ENCODE measurements at regions not wholly inside any gene's neighbourhood (a gene's known extent, or its start where the extent isn't known, plus 50 kb on each side); places are given as distances from the start of the nearest gene placed in this dataset.
"Not testable (repeated sequence)": the region's sequence is repeated elsewhere in the genome, so short reads cannot be mapped to it uniquely, and the experiment has no call there.

- H3K9me1 ChIP-seq (ENCODE audit: control insufficient read depth, insufficient read depth, low read length); H3K4me3 ChIP-seq; H4K20me1 ChIP-seq (replicated peaks; ENCODE audit: control insufficient read depth, insufficient read depth, low read length); DNase-seq (ENCODE audit: extremely low read depth in 1 of 4, low spot score in 3 of 4); H3K4me2 ChIP-seq (ENCODE audit: insufficient read depth, low read length); BruUV-seq (replicated peaks); H3K36me3 ChIP-seq (ENCODE audit: control insufficient read depth, insufficient read depth, low read length); intact Hi-C loops (cut with micrococcal nuclease); H3K79me2 ChIP-seq (ENCODE audit: control insufficient read depth, insufficient read depth, low read length); H3K9me3 ChIP-seq (replicated peaks; ENCODE audit: control insufficient read depth, insufficient read depth, low read depth, low read length); POLR2A ChIA-PET; H2AFZ ChIP-seq (ENCODE audit: low read depth, low read length); CTCF ChIA-PET (ENCODE audit: low intra/inter-chr PET ratio); ATAC-seq; H3K9ac ChIP-seq (ENCODE audit: insufficient read depth in 1 of 2, low read depth in 2 of 2, low read length in 2 of 2); H3K4me1 ChIP-seq (replicated peaks in 1 of 2; ENCODE audit: control insufficient read depth in 2 of 2, insufficient read depth in 2 of 2, low read length in 2 of 2); in situ Hi-C loops (cut with MboI); FAIRE-seq; H3K27me3 ChIP-seq (ENCODE audit: control insufficient read depth in 2 of 2, insufficient read depth in 2 of 2, low read length in 2 of 2); H3K27ac ChIP-seq (ENCODE audit: extremely low read depth, low read depth, low read length): not testable (repeated sequence)
- WGBS (ENCODE audit: insufficient coverage, low coverage, missing lambda C conversion rate): 1% methylated on average over 9 of the region's 9 CpGs
These were observed 2583.2 kb upstream of the TPTE start for GRCh38 chr21:7938223-7938622.

- H3K9me3 ChIP-seq (replicated peaks; ENCODE audit: control insufficient read depth, insufficient read depth, low read depth, low read length); H3K36me3 ChIP-seq (ENCODE audit: control insufficient read depth, insufficient read depth, low read length); ATAC-seq; H3K27me3 ChIP-seq (ENCODE audit: control insufficient read depth in 2 of 2, insufficient read depth in 2 of 2, low read length in 2 of 2); H4K20me1 ChIP-seq (replicated peaks; ENCODE audit: control insufficient read depth, insufficient read depth, low read length); H2AFZ ChIP-seq (ENCODE audit: low read depth, low read length); H3K9ac ChIP-seq (ENCODE audit: insufficient read depth in 1 of 2, low read depth in 2 of 2, low read length in 2 of 2); in situ Hi-C loops (cut with MboI); BruUV-seq (replicated peaks); H3K4me1 ChIP-seq (replicated peaks in 1 of 2; ENCODE audit: control insufficient read depth in 2 of 2, insufficient read depth in 2 of 2, low read length in 2 of 2); POLR2A ChIA-PET; H3K9me1 ChIP-seq (ENCODE audit: control insufficient read depth, insufficient read depth, low read length); FAIRE-seq; CTCF ChIA-PET (ENCODE audit: low intra/inter-chr PET ratio); H3K79me2 ChIP-seq (ENCODE audit: control insufficient read depth, insufficient read depth, low read length); H3K4me3 ChIP-seq; intact Hi-C loops (cut with micrococcal nuclease); H3K4me2 ChIP-seq (ENCODE audit: insufficient read depth, low read length); DNase-seq (ENCODE audit: extremely low read depth in 1 of 4, low spot score in 3 of 4); H3K27ac ChIP-seq (ENCODE audit: extremely low read depth, low read depth, low read length): not testable (repeated sequence)
- WGBS (ENCODE audit: insufficient coverage, low coverage, missing lambda C conversion rate): under 1% methylated on average over 12 of the region's 12 CpGs
These were observed 2580.0 kb upstream of the TPTE start for GRCh38 chr21:7941432-7941831.

GRCh38 chr21:7942219-7942618, 2579.2 kb upstream of the TPTE start:
- H3K4me3 ChIP-seq; H3K79me2 ChIP-seq (ENCODE audit: control insufficient read depth, insufficient read depth, low read length); H3K9ac ChIP-seq (ENCODE audit: insufficient read depth in 1 of 2, low read depth in 2 of 2, low read length in 2 of 2); in situ Hi-C loops (cut with MboI); H3K27ac ChIP-seq (ENCODE audit: extremely low read depth, low read depth, low read length); FAIRE-seq; ATAC-seq; H3K9me3 ChIP-seq (replicated peaks; ENCODE audit: control insufficient read depth, insufficient read depth, low read depth, low read length); H3K36me3 ChIP-seq (ENCODE audit: control insufficient read depth, insufficient read depth, low read length); H4K20me1 ChIP-seq (replicated peaks; ENCODE audit: control insufficient read depth, insufficient read depth, low read length); H2AFZ ChIP-seq (ENCODE audit: low read depth, low read length); POLR2A ChIA-PET; H3K27me3 ChIP-seq (ENCODE audit: control insufficient read depth in 2 of 2, insufficient read depth in 2 of 2, low read length in 2 of 2); H3K4me2 ChIP-seq (ENCODE audit: insufficient read depth, low read length); H3K9me1 ChIP-seq (ENCODE audit: control insufficient read depth, insufficient read depth, low read length); H3K4me1 ChIP-seq (replicated peaks in 1 of 2; ENCODE audit: control insufficient read depth in 2 of 2, insufficient read depth in 2 of 2, low read length in 2 of 2); BruUV-seq (replicated peaks); intact Hi-C loops (cut with micrococcal nuclease); DNase-seq (ENCODE audit: extremely low read depth in 1 of 4, low spot score in 3 of 4); CTCF ChIA-PET (ENCODE audit: low intra/inter-chr PET ratio): not testable (repeated sequence)
- WGBS (ENCODE audit: insufficient coverage, low coverage, missing lambda C conversion rate): 2% methylated on average over 15 of the region's 15 CpGs

GRCh38 chr21:7943534-7943933, 2577.8 kb upstream of the TPTE start:
- H3K27ac ChIP-seq (ENCODE audit: extremely low read depth, low read depth, low read length); H3K9ac ChIP-seq (ENCODE audit: insufficient read depth in 1 of 2, low read depth in 2 of 2, low read length in 2 of 2); H3K4me1 ChIP-seq (replicated peaks in 1 of 2; ENCODE audit: control insufficient read depth in 2 of 2, insufficient read depth in 2 of 2, low read length in 2 of 2); H3K27me3 ChIP-seq (ENCODE audit: control insufficient read depth in 2 of 2, insufficient read depth in 2 of 2, low read length in 2 of 2); ATAC-seq; H3K9me3 ChIP-seq (replicated peaks; ENCODE audit: control insufficient read depth, insufficient read depth, low read depth, low read length); intact Hi-C loops (cut with micrococcal nuclease); H2AFZ ChIP-seq (ENCODE audit: low read depth, low read length); BruUV-seq (replicated peaks); H3K4me3 ChIP-seq; in situ Hi-C loops (cut with MboI); H3K79me2 ChIP-seq (ENCODE audit: control insufficient read depth, insufficient read depth, low read length); POLR2A ChIA-PET; FAIRE-seq; CTCF ChIA-PET (ENCODE audit: low intra/inter-chr PET ratio); H3K36me3 ChIP-seq (ENCODE audit: control insufficient read depth, insufficient read depth, low read length); H3K9me1 ChIP-seq (ENCODE audit: control insufficient read depth, insufficient read depth, low read length); H3K4me2 ChIP-seq (ENCODE audit: insufficient read depth, low read length); DNase-seq (ENCODE audit: extremely low read depth in 1 of 4, low spot score in 3 of 4); H4K20me1 ChIP-seq (replicated peaks; ENCODE audit: control insufficient read depth, insufficient read depth, low read length): not testable (repeated sequence)
- WGBS (ENCODE audit: insufficient coverage, low coverage, missing lambda C conversion rate): under 1% methylated on average over 8 of the region's 8 CpGs
